ENCODE measurements at regions not wholly inside any gene's neighbourhood (a gene's known extent, or its start where the extent isn't known, plus 50 kb on each side); places are given as distances from the start of the nearest gene placed in this dataset.

- no peak for TF ChIP-seq GATA3 (IDR thresholded peaks at IDR 0.05; ENCODE audit: low read depth, low read length)
- no peak for TF ChIP-seq GATA2 (IDR thresholded peaks at IDR 0.05; ENCODE audit: low read depth, low read length)
These were observed 185.5 kb downstream of the FOXL1 start for GRCh38 chr16:86763819-86764218.
